ENCODE measurements at regions not wholly inside any gene's neighbourhood (a gene's known extent, or its start where the extent isn't known, plus 50 kb on each side); places are given as distances from the start of the nearest gene placed in this dataset.
"Not testable (repeated sequence)": the region's sequence is repeated elsewhere in the genome, so short reads cannot be mapped to it uniquely, and the experiment has no call there.

DNA sequence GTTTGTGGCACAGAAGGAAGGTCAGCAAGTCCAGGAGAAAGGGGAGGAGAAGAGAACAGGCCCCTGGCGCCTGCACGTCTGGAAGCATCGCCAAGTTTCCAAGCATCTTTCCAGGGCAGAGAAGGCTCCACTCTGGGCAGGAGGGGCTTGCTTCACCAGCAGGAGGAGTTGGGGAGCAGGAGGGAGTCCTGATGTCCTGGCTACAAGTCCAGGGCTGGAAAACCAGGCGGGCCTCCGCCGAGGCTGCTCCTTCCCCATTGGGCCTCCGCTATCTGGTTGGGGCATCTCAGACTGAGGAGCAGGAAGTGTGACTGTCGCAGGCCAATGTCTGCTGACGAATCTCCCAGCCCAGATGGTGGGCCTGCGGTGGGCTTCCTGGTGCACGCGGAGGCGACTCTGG lies 421.9 kb downstream of the PREX1 start:
- no peak for DNase-seq (ENCODE audit: low read depth)

DNA sequence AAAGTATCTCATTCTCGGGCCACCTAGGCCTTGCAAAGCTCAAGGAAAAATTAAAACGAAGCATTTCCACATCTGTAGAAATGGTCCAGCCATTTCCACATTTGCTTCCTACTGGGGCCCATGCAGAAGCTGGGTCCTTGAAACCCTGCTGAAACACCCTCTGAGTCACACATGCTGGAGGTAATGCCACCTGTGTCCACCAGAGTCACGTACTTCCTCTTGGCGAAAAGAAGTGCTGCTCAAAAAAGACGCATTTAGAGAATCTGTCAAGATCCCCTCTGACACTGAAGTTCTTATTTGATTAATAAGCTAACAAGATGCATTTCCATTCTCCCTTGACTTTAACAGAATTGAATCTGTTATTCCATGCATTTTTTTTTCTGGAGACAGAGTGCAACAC lies 423.2 kb downstream of the PREX1 start:
- DNase-seq (ENCODE audit: low read depth) = no peak

DNA sequence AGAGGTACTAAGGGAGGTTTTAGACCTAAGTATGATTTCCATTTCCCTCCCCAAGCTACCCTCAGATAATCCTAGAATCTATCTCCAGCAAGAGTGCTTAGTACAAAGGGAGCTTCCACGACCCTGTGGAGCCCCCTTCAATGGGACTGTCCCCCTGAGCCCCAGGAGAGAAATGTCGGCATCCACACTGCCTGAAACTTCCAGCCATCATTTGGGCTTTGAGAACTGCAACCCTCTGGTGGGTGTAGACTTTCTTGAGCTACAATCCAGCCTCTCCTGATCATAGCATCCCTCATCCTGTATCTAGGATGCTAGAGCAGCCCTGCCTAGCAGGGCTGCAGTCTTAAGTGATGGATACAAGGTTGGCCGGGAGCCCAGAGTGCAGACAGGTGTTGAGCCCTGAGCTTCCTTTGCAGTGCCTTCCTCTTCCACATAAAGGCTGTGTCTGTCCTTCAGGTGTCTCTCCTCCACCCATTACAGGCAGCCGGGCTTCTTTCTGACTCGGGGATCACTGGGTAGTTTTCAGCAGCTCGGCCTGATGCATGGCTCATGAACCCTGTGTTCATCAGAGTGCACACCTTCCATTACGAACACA lies 424.5 kb downstream of the PREX1 start:
- no peak for DNase-seq (ENCODE audit: low read depth)

DNA sequence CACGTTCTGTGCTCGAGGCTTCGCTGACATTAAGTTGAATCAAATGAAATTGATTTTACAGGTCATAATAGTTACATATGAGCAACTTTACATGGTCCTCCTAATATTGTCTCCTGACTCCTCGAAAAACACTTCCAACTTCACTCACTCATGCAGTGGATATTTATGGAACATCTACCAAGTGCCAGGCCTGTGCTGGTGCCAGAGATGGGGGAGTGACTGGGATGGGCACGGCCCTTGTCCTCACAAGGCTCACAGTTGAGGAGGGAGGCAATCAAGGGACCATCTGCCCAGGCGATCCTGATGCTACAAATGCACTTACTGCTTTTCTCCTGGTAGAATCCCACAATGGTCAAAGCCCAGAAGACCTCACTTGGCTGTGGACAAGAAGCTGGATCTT lies 426.4 kb downstream of the PREX1 start:
- DNase-seq (ENCODE audit: low read depth) = no peak

DNA sequence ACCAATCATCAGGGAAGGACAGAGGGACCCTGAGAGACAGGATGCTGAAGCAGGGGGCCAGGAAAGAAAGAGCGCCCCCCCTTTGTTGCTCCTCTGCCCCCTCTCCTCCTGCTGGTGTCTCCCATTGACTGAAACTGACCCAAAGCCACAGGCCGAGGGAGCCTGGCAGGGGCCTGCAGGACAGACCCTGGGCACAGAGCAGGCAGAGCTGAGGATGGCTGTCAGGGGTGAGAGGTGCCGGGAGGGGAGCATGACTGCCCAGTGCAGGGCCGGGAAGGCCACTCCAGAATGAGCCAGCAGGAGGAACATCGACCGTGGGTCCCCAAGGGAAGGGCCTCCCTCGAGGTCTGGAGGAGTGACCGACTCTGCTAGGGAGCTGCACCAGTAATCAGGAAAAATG lies 427.8 kb downstream of the PREX1 start:
- DNase-seq (ENCODE audit: low read depth) = no peak

DNA sequence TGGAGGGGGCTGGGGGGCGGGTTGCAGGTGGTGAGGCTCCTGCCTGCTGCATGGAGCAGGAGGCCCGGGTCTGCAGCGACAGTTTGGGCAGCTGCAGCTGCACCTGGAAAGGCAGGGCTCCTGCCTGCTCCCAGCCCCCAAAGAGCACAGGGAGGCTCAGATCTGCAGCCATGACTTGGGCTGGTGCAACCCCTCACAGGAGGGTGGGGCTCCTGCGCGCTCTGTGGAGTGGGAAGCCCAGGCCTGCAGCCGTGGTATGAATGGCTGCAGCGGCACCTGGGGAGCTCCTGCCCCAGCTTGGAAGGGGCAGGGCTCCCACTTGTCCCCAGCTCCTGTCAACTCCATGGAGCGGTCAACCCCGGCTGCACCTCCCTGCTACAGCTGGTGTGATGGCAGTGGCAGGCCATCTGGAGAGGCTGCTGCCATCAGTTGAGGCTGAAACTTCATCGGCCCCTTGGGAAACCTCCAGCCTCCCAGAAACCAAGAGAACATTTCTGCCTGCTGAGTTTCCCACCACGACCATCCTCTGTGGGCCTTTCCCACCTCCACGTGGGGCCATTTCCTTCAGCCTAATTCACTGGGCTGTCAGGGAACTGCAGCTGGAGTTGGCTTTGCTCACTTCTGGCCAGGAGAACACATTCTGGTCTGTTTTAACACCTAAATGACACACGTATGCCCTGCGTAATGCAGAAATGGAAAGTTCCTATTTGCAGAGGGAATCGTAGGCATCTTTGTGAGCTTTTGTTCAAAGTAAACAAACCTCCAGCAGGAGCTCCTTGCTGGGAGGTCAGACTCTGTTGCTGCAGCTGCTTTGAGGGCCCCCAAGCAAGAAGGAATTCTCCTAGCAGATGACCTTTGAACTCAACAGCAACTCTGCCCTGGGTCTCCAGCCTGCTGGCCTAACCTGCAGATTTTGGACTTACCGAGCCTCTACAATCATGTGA lies 429.0 kb downstream of the PREX1 start:
- no peak for DNase-seq (ENCODE audit: low read depth)

DNA sequence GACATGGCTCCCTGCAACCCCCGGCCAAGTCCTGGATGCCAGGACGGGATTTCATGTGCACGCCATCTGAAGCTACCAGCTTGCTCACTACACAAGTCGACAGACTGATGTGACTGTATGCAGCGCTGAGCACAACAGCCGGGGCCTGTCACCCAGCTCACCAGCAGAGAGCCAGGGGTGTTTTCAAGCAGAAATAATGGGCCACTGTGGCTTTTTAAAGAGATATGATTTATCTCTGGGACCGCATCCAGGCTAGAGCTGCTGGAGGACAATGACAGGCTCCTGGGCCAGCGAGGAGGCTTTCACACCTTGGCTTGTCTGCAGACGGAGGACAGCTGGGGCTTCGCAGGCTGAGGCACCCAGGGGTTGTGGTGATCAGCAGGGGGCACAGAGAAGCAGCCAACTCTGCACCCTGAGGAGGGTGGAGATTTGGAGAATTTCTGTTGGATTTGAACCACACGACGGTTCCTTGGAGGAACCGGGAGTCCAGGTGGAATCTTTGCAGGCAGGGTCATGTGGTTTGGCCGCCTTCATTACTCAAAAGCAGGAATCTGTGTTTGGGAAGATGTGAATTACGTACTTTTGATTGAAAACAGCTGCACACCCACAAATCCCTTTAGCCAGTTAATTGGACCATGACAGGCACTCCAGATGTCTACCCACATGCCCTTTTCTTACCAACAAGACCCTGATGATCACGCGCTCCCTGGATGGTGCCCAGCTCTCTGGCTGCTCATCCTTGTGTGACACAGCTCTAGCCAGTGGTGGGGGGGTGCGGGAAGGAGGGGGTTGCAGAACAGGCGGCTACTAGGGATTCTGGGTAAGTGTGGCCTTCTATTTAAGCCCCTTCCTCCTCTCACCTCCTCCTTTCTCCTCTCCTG lies 430.6 kb downstream of the PREX1 start:
- not testable (repeated sequence) for DNase-seq (ENCODE audit: low read depth)

DNA sequence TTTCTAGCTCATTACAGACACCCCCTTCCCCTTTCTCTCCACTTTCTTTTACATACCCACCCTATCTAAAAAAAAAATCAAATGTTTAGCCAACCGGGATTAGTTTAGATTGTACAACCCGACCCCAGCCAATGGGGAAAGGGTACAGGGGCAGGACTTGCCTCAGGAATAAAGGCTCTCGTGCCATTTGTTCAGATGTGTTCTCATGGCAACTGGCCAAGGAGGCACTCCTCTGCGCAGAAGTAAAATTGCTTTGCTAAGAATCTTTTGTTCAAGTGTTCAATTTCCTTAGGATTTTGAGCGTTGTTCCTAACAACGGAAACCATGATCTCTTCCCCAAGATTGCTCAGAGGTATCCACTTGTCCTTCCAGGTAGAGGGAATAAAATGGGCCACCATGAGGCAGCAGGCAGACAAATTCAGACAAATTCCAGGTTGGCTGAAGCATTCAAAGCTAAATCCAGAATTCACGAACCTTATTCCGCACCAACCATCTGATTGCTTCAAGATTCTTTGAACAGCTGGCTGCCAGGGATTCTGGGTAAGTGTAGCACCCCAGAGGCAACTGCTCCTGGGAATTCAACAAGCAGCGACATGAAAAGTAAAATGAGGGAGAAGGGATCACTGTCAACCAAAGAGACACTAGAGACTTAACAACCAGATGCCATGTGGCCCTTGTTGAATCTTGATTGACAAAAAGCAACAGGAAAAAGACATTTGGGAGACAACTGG lies 431.8 kb downstream of the PREX1 start:
- no peak for DNase-seq (ENCODE audit: low read depth)

DNA sequence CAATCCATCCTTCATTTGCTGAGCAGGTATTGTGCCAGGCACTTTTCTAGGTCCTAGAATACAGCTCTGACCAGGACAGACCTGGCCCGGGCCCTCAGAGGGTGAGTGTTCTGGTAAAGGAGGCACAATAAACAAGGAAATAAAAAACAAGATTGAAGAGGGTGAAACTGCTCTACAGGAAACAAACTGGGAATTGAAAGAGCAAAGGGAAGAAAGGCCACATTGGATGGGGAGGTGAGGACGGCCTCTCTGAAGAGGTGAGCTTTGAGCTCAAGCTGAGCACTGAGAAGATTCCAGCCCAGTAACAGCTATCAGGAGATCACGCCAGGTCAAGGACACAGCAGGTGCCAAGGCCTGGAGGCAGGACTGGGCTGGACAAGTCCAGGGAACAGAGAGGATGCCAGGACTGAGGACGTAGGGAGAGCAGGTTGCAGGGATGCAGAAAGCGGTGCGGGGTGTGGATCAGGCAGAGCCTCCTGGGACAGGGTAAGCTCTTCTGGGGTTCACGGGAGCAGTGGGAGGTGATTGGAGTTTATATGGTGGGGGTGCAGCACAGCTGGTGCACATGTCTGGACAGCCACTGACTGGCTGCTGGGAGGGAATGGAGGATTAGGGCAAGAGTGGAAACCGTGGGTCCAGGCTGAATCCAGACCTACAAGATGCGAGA lies 433.3 kb downstream of the PREX1 start:
- no peak for DNase-seq (ENCODE audit: low read depth)

DNA sequence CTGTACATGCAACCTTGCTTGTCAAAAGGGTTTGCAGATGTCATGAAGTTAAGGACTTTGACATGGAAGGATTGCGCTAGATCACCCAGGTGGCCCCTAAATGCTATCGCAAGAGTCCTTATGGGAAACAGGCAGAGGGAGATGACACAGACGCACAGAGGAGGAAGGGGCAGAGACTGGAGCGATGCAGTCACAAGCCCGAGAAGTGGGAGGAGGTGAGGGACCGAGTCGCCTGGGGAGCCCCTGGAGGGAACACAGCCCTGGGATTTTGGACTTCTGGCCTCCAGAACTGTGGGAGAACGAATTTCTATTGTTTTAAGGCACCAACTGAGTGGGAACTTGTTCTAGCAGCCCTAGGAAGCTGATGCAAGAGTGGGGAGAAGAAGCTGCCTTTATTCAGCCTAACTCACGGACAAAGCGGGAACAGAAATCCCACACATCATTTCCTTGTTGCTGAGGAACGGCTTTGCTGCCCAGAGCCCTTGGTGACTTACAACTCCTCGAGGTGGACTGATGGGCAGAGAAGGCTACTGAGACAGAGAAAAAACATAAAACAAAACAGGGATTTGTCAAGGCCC lies 434.0 kb downstream of the PREX1 start:
- no peak for DNase-seq (ENCODE audit: low read depth)

DNA sequence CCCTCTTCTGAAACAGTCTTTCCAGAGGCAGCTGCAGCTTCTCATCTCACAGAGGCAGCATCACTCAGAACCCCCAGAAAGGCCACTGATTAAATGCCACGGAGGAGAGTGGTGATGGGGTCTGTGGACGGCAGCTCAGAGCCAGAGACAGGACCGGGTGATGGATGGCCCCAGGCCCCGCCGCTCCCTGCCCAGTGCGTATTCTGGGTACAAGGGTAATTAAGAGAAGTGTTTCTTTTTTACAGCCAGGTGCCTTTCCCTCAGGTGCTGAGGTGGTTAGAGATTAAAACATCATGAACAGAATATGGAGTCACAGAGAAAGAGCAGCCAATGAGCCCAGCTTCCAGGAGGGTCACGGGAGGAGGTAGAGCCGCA lies 434.5 kb downstream of the PREX1 start:
- no peak for DNase-seq (ENCODE audit: low read depth)

DNA sequence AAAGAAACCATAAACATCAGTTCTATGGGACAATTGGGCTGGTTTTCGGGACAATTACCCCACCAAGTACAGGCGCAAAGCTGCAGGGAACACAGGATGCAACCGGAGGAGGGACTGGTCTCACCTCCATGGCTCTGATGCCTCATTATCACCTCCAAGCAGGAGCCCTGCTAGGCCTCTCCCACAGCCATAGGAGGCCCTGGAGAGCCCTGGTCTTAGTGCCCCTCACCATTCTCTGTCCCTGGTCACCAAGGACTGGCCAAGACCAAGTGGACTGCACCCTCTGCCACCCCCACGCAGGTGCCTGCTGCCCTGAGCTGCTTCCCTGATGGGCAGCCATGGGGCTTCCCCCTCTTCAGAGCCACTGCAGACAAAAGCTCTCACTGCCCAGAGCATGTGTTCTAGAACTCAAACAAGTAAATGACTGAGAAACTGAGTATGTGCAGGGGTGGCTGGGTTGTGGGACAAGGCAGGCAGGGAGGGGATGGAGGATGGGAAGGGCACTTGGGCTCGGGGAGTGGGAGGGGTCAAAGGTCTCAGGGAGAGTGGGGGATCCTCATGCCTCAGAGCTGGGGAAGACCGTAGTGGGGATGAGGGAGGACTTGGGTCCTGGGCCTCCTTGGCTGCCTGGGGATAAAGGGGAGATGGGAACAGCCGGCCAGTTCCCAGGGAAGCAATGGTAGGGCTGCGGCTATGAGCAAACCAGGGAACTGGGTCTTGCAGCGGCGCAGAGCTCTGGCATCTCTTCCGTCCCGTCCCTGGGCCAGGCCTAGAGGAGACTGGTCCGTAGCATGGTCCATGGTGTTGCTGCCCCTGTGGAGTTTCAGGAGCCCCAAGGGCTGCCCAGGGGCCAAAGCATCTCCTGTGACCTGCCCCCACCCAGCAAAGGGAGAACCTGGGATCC lies 435.1 kb downstream of the PREX1 start:
- no peak for DNase-seq (ENCODE audit: low read depth)

DNA sequence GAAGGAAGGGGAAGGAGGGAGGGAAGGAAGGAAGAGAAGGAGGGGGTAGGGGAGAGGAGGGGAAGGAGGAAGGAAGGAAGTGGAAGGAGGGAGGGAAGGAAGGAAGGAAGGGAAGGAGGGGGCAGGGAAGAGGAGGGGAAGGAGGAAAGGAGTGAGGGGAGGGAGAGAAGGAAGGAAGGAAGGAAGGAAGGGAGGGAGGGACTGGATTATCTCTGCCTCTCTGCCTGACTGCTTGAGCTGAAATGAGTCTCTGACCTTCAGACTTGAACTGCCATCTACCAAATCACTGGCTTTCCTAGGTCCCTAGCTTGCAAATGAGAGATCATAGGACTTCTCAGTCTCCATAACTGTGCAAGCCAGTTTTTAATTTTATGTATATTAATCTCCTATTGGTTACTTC lies 436.8 kb downstream of the PREX1 start:
- no peak for DNase-seq (ENCODE audit: low read depth)

DNA sequence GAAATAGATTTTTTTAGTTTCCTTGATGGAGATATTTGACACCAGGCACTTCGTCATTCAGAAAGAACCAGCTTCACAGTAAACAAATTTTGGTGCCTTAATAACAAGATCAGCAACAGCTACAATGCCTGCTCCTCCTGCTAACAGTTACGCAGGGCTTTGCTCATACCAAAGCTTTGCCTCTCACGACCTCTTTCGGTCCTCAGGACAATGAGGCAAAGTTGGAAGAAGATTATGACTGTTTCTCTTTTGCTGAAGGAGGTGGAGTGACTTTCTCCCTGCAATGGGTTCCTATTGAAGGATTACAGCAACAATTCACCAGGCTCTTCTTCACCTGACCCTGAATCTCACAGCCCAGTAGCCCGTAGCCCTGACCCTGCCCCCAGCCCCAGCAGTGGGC lies 440.1 kb downstream of the PREX1 start:
- no peak for DNase-seq (ENCODE audit: low read depth)

DNA sequence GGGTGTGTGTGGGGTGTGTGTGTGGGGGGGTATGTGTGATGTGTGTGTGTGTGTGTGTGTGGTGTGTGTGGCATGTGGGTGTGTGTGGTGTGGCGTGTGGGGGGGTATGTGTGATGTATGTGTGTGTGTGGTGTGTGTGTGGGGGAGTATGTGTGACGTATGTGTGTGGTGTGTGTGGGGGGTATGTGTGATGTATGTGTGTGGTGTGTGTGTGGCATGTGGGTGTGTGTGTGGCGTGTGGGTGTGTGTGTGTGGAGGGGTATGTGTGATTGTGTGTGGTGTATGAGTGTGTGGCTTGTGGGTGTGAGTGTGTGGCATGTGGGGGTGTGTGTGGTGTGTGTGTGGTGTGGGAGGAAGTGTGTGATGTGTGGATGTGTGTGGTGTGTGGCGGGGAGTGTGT lies 442.3 kb downstream of the PREX1 start:
- DNase-seq (ENCODE audit: low read depth) = no peak

DNA sequence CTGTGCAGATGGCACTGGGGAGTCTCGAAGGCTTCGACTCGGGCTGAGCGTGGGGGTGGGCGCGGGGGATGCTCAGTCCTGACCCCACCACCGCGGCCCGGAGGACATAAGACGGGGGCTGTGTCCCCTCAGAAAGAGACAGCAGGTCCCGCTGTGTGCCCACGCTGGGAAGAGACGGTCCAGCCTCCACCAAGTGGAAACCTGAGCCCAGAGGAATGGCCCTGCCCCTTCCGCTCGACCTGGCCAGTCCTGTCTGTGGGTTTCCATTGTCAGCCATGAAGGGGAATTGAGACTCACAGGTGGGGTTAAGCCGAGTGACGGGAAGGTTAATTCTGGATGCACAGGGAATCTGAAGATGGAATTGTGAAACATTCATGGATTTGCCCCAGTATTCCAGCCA lies 442.7 kb downstream of the PREX1 start:
- DNase-seq (ENCODE audit: low read depth) = no peak

DNA sequence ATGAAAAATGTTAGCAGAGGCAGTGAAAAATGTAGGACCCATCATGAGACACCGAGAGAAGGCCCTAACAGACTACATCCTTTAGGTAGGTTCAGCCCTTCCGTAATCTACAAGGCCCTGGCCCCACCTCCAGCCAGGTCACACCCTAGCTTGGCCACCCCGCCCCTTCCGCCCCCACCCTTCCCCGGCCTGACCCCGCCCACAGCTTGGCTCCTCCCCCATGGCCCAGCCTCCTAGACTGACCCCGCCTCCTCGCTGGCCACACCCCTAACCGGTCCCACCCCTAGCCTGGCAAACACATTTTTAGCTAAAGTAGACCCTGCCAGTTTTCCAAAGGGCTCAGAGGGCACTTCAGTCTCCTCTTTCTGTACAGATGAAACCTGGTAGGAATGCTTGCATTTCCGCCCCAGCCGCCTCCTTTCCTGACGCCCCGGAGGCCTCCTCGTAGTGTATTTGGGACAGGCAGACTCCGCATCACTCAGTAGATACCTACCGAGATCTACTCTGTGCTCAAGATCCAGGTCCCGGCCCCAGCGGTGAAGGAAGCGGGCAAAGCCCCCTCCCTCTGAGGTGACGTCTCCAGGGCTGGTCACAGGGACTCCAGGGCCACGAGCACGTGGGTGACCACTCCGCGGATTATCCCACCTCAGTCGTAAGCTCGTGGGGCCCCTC lies 443.5 kb downstream of the PREX1 start:
- DNase-seq (ENCODE audit: low read depth) = no peak

DNA sequence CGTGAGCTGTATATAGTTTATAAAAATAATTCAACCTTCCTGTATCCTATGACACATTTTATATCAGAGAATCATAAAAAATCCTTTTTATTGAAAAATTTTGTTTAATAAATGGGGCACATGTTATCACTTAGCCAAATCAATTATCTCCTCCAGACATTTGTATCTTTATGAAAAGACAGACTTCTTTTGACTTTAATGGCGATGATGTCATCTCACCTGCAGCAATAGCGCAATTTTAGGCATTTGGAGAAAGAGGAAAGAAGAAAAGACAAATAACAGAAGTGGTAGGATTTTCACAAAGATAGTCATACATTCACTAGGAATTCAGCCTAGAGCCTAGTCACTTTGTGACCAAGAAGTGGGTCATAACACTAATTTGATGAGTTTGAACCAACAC lies 444.5 kb downstream of the PREX1 start:
- no peak for DNase-seq (ENCODE audit: low read depth)

DNA sequence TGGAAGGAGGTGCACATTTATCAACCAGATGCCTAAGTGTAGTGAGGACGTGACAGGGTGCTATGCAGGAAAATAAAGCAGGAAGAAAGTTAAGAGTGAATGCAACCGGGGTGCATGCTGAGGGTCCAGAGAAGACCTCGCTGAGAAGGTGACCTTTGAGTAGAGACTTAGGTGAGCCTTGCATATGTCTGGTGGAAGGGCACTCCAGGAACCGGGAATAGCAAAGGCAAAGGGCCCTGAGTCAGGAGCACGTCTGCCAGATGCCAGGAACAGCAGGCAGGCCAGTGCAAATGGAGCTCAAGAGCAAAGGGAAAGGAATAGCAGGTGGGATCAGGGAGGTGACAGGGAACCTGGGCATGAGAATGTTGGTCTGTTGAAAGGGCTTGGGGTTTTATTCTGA lies 445.5 kb downstream of the PREX1 start:
- no peak for DNase-seq (ENCODE audit: low read depth)

Measured in fibroblast of the conjunctiva (primary cell).